Prostate gland (tissue), 2 donors: ENCODE measurements at regions not wholly inside any gene's neighbourhood (a gene's known extent, or its start where the extent isn't known, plus 50 kb on each side); places are given as distances from the start of the nearest gene placed in this dataset.

Experiments
- DNase-seq: peaks from one replicate; pipeline ENCODE4 v3.0.0-alpha.2; 2019; ENCODE audit warnings: low spot score
- H3K27ac ChIP-seq, 2 donors: fragments of 200-600 bp; sonication (generic); 2 replicates each; pipeline ENCODE4 v1.5.1; 2017 to 2019
- H3K27me3 ChIP-seq: fragments of 200-600 bp; sonication (generic); replicated peaks from 2 replicates; pipeline ENCODE4 v1.5.1; 2019; ENCODE audit not compliant: insufficient read depth
- H3K36me3 ChIP-seq, 2 donors: fragments of 200-600 bp; sonication (generic); 1 replicate in 1 of 2; 2 replicates in 1 of 2; pipeline versions ENCODE4 v1.5.1 to v1.8.1; 2017 to 2019
- H3K4me1 ChIP-seq: fragments of 200-600 bp; sonication (generic); replicated peaks from 2 replicates; pipeline ENCODE4 v1.5.1; 2019
- H3K4me3 ChIP-seq, 2 donors: fragments of 200-600 bp; sonication (generic); 2 replicates each; pipeline ENCODE4 v1.5.1; 2017 to 2019
- H3K9me3 ChIP-seq: fragments of 200-600 bp; sonication (generic); 2 replicates; pipeline ENCODE4 v1.5.1; 2017
- POLR2A ChIP-seq: fragments of 450-650 bp; IDR thresholded peaks from one replicate; pipeline ENCODE4 v1.6.1; 2016; ENCODE audit warnings: antibody characterized with exemption, mild to moderate bottlenecking
- POLR2AphosphoS5 ChIP-seq: sonication (generic); formaldehyde crosslinking; IDR thresholded peaks from one replicate; pipeline ENCODE4 v1.6.1; 2017; ENCODE audit warnings: antibody characterized with exemption
- WGBS: methylation state at CpG from one replicate; pipeline ENCODE4 v1.1.5; 2018; 5-methylcytosine and 5-hydroxymethylcytosine counted together
- intact Hi-C: fragments of 100-400 bp; cut with DNase I; formaldehyde crosslinking; loops from one replicate; pipeline ENCODE4 v1.14.2; 2022
- TF ChIP-seq, protein P1 (sequence below), 4 experiments: fragments of 200-600 bp in 2 of 4; fragments of 450-650 bp in 2 of 4; sonication (generic) in 2 of 4; IDR thresholded peaks; 1 replicate in 3 of 4; 2 replicates in 1 of 4; pipeline ENCODE4 v1.5.1; 2016 to 2019; ENCODE audit warnings: antibody characterized with exemption in 4 of 4, mild to moderate bottlenecking in 2 of 4, moderate library complexity in 2 of 4

DNA sequence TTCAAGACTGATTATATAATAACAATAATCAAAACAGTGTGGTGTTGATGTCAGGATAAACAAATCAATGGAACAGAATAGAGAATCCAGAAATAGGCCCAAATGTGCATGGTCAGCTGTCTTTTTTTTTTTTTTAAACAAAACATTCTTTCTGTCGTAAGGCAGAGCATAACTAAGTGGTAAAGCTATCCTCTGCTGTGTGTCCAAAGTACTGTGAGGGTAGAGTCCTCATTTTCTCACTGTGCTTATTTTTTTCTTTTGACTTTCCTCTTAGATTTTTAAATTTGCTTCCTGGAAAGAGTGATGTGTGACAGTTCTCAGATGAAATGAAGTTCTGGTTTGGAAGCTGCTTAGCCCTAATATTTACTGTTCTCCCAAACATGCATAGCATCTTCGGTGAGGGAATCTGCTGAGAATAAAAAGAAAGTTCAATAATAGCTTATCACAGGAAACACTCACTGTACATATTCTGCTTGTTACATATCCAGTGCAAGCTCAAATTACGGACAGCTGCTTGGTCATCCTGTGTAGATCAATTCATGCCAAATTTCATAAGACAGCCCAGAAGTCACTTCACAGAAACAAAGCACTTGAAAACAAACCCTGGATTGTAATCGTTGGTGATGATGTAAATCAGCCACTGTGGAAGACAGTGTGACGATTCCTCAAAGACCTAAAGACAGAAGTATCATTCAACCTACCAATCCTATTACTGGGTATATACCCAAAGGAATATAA is 423.9 kb downstream of the NEBL start:
- no peaks in the 10 kb centered on the region for H3K36me3 ChIP-seq
- DNase-seq = no peak
- TF ChIP-seq POLR2AphosphoS5 (no peak), POLR2A (no peak)
- TF ChIP-seq, protein P1, sequence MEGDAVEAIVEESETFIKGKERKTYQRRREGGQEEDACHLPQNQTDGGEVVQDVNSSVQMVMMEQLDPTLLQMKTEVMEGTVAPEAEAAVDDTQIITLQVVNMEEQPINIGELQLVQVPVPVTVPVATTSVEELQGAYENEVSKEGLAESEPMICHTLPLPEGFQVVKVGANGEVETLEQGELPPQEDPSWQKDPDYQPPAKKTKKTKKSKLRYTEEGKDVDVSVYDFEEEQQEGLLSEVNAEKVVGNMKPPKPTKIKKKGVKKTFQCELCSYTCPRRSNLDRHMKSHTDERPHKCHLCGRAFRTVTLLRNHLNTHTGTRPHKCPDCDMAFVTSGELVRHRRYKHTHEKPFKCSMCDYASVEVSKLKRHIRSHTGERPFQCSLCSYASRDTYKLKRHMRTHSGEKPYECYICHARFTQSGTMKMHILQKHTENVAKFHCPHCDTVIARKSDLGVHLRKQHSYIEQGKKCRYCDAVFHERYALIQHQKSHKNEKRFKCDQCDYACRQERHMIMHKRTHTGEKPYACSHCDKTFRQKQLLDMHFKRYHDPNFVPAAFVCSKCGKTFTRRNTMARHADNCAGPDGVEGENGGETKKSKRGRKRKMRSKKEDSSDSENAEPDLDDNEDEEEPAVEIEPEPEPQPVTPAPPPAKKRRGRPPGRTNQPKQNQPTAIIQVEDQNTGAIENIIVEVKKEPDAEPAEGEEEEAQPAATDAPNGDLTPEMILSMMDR (IDR thresholded peaks at IDR 0.05) = no peak
- H3K4me1 ChIP-seq = no peaks in the 10 kb centered on the region
- no peak overlapping the region for H3K4me3 ChIP-seq
- intact Hi-C loops = no loop called here
- H3K27me3 ChIP-seq = no peaks in the 10 kb centered on the region
- WGBS = 60% methylated on average over 5 of the region's 5 CpGs
- H3K27ac ChIP-seq = no peak overlapping the region
- H3K9me3 ChIP-seq = no peaks in the 10 kb centered on the region

DNA sequence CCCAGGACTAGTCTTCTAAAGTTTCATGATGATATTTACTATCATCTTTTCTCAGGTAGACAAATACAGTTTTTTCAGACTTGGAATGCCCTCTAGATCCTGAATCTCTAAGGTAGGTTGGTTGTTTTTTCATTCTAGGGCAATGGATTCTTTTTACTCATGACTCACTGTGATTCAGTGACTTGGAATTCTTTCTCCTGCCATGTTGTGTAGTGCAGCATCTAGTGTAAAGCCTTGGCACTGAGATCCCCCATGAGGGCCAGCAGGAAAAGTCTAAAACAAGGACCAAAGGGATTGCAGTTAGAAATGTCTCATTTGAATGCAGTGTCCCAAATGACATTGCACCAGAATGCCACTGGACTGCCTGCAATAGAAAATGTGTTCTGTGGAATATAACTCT is 430.4 kb downstream of the NEBL start:
- intact Hi-C loops = no loop called here
- H3K4me1 ChIP-seq = no peaks in the 10 kb centered on the region
- H3K9me3 ChIP-seq = no peaks in the 10 kb centered on the region
- no peak overlapping the region for H3K4me3 ChIP-seq
- H3K36me3 ChIP-seq = no peaks in the 10 kb centered on the region
- TF ChIP-seq POLR2AphosphoS5 (no peak), POLR2A (no peak)
- TF ChIP-seq, protein P1 (IDR thresholded peaks at IDR 0.05) = no peak
- H3K27me3 ChIP-seq = no peaks in the 10 kb centered on the region
- H3K27ac ChIP-seq = no peak overlapping the region
- DNase-seq = no peak

DNA sequence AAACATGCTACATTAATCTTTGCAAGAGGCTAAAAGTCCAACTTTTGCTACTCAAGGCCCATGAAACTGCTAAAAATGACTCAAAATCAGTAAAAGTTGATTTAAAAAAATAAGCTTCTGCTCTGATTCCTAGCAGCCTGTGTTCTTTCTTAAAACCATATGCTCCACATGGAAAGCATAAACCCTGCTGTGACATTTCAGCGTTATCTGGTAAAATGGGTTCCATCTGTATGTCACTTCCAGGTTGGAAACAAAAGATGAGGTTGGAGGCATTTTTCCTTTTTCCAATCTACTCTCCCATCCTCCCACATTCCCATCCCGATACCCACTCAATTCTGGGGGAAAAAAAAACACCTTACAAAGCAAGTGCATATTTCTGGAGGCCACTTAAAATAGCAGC is 439.5 kb downstream of the NEBL start:
- H3K9me3 ChIP-seq = no peaks in the 10 kb centered on the region
- DNase-seq = no peak
- 72% methylated on average over 2 of the region's 2 CpGs for WGBS
- no peaks in the 10 kb centered on the region for H3K36me3 ChIP-seq
- TF ChIP-seq POLR2AphosphoS5 = no peak
- TF ChIP-seq, protein P1 (IDR thresholded peaks at IDR 0.05) = no peak
- no peak for TF ChIP-seq POLR2A
- H3K4me1 ChIP-seq = no peaks in the 10 kb centered on the region
- no peak overlapping the region for H3K27ac ChIP-seq
- H3K4me3 ChIP-seq = no peak overlapping the region
- intact Hi-C loops = no loop called here
- H3K27me3 ChIP-seq = no peaks in the 10 kb centered on the region

DNA sequence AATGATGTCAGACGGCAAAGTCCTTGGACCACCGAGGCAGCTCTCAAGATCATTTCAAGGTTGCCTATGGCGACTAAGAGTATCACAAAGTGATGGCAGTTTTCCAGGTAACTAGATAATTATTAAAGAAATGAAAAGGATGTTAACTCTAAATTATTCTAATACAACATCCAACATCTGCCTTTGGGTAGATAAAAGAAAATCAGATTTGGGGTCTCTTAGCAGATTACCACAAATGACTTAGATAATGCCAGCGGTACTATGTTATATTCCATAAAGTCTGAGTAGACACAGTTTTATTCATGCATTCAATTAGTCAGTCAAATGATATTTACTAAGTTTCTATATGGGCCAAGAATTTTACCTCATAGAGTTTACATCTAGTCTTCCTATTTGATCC is 441.3 kb downstream of the NEBL start:
- 80% methylated on average over 4 of the region's 4 CpGs for WGBS
- TF ChIP-seq, protein P1 (IDR thresholded peaks at IDR 0.05) = no peak
- no peak for TF ChIP-seq POLR2A
- no peak for TF ChIP-seq POLR2AphosphoS5

DNA sequence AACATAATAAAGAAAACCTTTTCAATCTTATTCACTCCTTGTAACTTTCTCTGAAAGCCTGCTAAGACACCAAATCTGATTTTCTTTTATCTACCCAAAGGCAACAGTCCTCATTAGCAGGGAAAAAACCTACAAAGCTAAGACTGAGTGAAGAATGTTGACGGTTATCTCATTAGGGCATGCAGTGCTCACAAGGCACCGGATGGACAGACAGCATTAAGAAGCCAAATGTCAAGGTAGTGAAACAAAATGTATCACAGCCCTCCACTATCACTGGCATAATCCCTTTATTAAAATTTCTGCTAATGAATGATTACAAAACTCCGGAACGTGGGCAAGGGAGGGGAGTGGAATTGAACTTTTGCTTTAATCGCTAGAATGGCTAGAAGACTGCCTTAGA is 442.8 kb downstream of the NEBL start:
- DNase-seq = no peak
- H3K27ac ChIP-seq = no peak overlapping the region
- H3K4me1 ChIP-seq = no peaks in the 10 kb centered on the region
- 82% methylated on average over 5 of the region's 5 CpGs for WGBS
- intact Hi-C loops = no loop called here
- H3K36me3 ChIP-seq = no peaks in the 10 kb centered on the region
- H3K27me3 ChIP-seq = no peaks in the 10 kb centered on the region
- TF ChIP-seq, protein P1 (IDR thresholded peaks at IDR 0.05) = no peak
- TF ChIP-seq POLR2A = no peak
- no peak for TF ChIP-seq POLR2AphosphoS5
- no peak overlapping the region for H3K4me3 ChIP-seq
- H3K9me3 ChIP-seq = no peaks in the 10 kb centered on the region

More for the DNA sequence above, 441.3 kb downstream of the NEBL start:
- intact Hi-C loops = no loop called here
- Histone ChIP-seq H3K27me3 (no peaks in the 10 kb centered on the region), H3K36me3 (no peaks in the 10 kb centered on the region), H3K9me3 (no peaks in the 10 kb centered on the region), H3K4me1 (no peaks in the 10 kb centered on the region), H3K27ac (no peak overlapping the region), H3K4me3 (no peak overlapping the region)
- DNase-seq = no peak
